Fibroblast of skin of abdomen (primary cell): ENCODE measurements at regions not wholly inside any gene's neighbourhood (a gene's known extent, or its start where the extent isn't known, plus 50 kb on each side); places are given as distances from the start of the nearest gene placed in this dataset.

Source experiments
- DNase-seq: peaks from one replicate; pipeline ENCODE4 v3.0.0-alpha.2; 2013

GRCh38 chr1:56355422-56355821 is 223.9 kb downstream of the PLPP3 start:
- no peak for DNase-seq

- no peak for DNase-seq
Observed at GRCh38 chr1:56345831-56346230, 233.5 kb downstream of the PLPP3 start.

GRCh38 chr1:56340977-56341376 is 238.4 kb downstream of the PLPP3 start:
- DNase-seq, result no peak

GRCh38 chr1:56339786-56340465 is 239.4 kb downstream of the PLPP3 start:
- no peak for DNase-seq

- no peak for DNase-seq
Observed at GRCh38 chr1:56339093-56339492, 240.3 kb downstream of the PLPP3 start.

- DNase-seq, result no peak
Observed at GRCh38 chr1:56336982-56337381, 242.4 kb downstream of the PLPP3 start.

GRCh38 chr1:56335394-56335793 is 244.0 kb downstream of the PLPP3 start:
- DNase-seq, result no peak

- no peak for DNase-seq
Observed at GRCh38 chr1:56334047-56334446, 245.3 kb downstream of the PLPP3 start.

- DNase-seq, result no peak
Observed at GRCh38 chr1:56333461-56333860, 245.9 kb downstream of the PLPP3 start.

- DNase-seq, result peak; percentile 72
Observed at GRCh38 chr1:56331892-56332567, 247.3 kb downstream of the PLPP3 start.

- no peak for DNase-seq
Observed at GRCh38 chr1:56331207-56331891, 248.0 kb downstream of the PLPP3 start.

- DNase-seq, result peak; percentile 80
Observed at GRCh38 chr1:56330391-56331026, 248.9 kb downstream of the PLPP3 start.

- DNase-seq, result no peak
Observed at GRCh38 chr1:56329970-56330369, 249.4 kb downstream of the PLPP3 start.

- DNase-seq, result no peak
Observed at GRCh38 chr1:56327195-56327594, 252.2 kb downstream of the PLPP3 start.

GRCh38 chr1:56326056-56326455 is 253.3 kb downstream of the PLPP3 start:
- peak; percentile 37 for DNase-seq

GRCh38 chr1:56324504-56324903 is 254.9 kb downstream of the PLPP3 start:
- no peak for DNase-seq

GRCh38 chr1:56322211-56322610 is 257.2 kb downstream of the PLPP3 start:
- DNase-seq, result no peak

GRCh38 chr1:56321150-56321490 is 258.2 kb downstream of the PLPP3 start:
- no peak for DNase-seq

GRCh38 chr1:56320464-56321149 is 258.8 kb downstream of the PLPP3 start:
- DNase-seq, result no peak

- no peak for DNase-seq
Observed at GRCh38 chr1:56317722-56318121, 261.6 kb downstream of the PLPP3 start.

GRCh38 chr1:56315293-56315942 is 263.9 kb downstream of the PLPP3 start:
- no peak for DNase-seq

GRCh38 chr1:56313560-56313959 is 265.8 kb downstream of the PLPP3 start:
- no peak for DNase-seq
